Fibroblast of the aortic adventitia (primary cell): ENCODE measurements at regions not wholly inside any gene's neighbourhood (a gene's known extent, or its start where the extent isn't known, plus 50 kb on each side); places are given as distances from the start of the nearest gene placed in this dataset.
A peak's percentile ranks its signal among the peaks of the same experiment; 100 is the strongest.

Source experiments
- DNase-seq: peaks from one replicate; pipeline ENCODE4 v3.0.0-alpha.2; 2010; ENCODE audit warnings: low read depth
- H3K4me3 ChIP-seq: 2 replicates; pipeline ENCODE4 v1.5.1; 2011; ENCODE audit warnings: low read depth, mild to moderate bottlenecking, control low read depth, low read length, moderate library complexity
- CTCF ChIP-seq: IDR thresholded peaks from 2 replicates; pipeline ENCODE4 v1.5.1; 2011; ENCODE audit warnings: mild to moderate bottlenecking, low read length, control low read depth, inconsistent platforms; ENCODE audit not compliant: insufficient read depth

- DNase-seq: no peak
- TF ChIP-seq CTCF: no peak
- no peak overlapping the region for H3K4me3 ChIP-seq
These were observed 278.3 kb downstream of the RBM43 start for GRCh38 chr2:150983314-150983897.

- no peak overlapping the region for H3K4me3 ChIP-seq
- peak; percentile 14 for DNase-seq
- no peak for TF ChIP-seq CTCF
These were observed 279.8 kb downstream of the RBM43 start for GRCh38 chr2:150981826-150982225.

DNA sequence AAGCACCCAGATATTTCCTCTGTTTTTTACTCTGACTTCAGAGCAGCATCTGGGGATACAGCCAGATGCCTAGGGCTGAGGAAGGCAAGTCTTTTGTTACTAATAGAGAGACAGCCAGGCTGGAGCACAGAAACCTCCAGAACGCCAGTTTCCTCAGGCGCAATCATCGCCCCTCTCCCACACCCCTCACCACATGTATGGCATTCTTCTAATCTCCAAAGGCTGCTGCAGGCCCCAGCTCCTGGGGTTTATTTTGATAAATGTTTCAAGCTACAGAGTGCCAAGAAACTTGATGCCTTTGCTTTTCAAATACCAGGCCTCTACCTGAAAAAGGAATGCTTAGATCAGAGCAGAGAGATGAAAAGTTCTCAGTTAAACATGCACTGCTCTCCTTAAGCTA is 283.6 kb downstream of the RBM43 start:
- H3K4me3 ChIP-seq: no peak overlapping the region
- TF ChIP-seq CTCF: no peak
- peak; percentile 3 for DNase-seq

DNA sequence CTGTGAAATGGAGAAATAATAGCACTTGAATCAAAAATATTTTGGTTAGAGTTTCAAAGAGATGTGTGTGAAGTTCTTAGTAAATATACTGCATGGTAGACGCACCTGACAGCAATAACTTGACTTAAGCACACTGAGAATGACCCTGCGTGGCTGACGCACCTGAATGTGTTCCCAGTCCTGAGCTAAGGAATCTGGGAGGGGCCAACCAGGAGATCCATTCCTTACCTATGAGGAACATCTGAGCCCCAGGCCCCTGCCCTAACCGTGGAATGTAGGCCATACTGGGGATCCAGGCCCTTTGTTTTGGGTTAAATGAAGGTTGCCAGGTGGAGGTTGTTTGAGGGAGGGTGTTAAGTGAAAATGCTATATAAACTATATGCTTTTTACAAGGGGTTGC is 284.4 kb downstream of the RBM43 start:
- TF ChIP-seq CTCF: no peak
- DNase-seq: no peak

GRCh38 chr2:150976604-150977003 is 285.1 kb downstream of the RBM43 start:
- TF ChIP-seq CTCF: no peak
- no peak overlapping the region for H3K4me3 ChIP-seq
- no peak for DNase-seq

More for the DNA sequence above, 284.4 kb downstream of the RBM43 start:
- no peak overlapping the region for H3K4me3 ChIP-seq

DNA sequence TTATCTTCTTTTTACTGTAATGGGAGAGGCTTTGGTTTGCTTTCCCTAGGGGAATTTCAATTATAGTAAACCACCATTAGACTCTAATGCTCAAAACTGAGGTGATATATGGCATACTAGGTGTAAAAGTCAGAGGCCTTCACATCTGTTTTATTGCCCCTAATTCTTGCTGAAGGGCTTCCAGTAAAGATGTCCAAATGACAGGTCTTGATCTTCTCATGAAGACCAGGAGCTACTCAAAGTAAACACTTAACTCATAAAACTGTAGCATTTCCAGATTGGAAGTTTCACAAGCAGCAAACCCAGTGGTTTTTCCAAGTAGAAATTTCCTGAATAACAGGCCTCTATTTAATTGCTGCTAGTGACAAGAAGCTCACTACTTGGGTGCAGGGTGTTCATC is 286.8 kb downstream of the RBM43 start:
- DNase-seq: no peak
- no peak for TF ChIP-seq CTCF

GRCh38 chr2:150974234-150974633 is 287.4 kb downstream of the RBM43 start:
- TF ChIP-seq CTCF: no peak
- no peak for DNase-seq
- no peak overlapping the region for H3K4me3 ChIP-seq

More for the DNA sequence above, 286.8 kb downstream of the RBM43 start:
- no peak overlapping the region for H3K4me3 ChIP-seq
